GM18511 (cell line): ENCODE measurements at regions not wholly inside any gene's neighbourhood (a gene's known extent, or its start where the extent isn't known, plus 50 kb on each side); places are given as distances from the start of the nearest gene placed in this dataset.

Source experiments
- ATAC-seq: cut with Tn5 transposase; IDR thresholded peaks from one replicate; pipeline ENCODE4 v1.9.1; 2021; ENCODE audit warnings: mild to moderate bottlenecking, moderate library complexity; ENCODE audit not compliant: unreplicated experiment

DNA sequence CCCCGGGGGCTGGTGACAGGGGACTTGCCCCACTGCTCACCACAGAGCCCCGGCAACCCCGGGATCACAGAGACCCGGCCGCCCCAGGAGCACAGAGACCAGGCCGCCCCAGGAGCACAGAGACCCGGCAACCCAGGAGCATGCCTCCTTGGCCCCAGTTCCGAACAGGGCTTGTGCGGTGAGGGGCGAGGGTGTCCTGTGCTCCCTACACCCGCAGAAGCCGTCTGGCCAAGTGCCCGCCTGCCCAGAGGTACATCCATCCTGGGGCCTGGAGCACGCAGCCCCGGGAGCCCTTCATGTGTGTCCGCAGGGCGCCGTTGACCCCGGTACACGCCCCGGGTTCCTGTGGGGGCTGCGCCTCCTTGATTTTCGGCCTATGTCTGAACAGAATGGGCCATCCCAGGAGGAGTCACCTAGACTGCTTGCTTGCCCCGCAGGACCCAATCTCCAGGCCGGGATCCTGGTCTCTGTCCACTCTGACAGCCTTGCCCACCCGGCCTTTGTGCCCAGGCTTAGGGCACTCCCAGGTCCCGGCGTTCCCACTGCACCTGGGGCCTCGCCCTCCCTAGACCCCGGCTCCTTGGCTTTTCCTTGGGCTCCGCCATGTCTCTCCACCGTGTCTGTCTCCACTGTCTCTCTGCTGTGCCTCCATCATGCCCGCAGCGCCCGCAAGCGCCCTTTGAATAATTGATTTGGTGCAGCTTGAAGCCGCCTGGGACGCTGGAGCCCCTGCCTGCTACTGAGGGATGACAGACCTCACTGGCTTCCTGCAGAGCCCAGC is 219.8 kb downstream of the ERMARD start:
- ATAC-seq, result no peak

DNA sequence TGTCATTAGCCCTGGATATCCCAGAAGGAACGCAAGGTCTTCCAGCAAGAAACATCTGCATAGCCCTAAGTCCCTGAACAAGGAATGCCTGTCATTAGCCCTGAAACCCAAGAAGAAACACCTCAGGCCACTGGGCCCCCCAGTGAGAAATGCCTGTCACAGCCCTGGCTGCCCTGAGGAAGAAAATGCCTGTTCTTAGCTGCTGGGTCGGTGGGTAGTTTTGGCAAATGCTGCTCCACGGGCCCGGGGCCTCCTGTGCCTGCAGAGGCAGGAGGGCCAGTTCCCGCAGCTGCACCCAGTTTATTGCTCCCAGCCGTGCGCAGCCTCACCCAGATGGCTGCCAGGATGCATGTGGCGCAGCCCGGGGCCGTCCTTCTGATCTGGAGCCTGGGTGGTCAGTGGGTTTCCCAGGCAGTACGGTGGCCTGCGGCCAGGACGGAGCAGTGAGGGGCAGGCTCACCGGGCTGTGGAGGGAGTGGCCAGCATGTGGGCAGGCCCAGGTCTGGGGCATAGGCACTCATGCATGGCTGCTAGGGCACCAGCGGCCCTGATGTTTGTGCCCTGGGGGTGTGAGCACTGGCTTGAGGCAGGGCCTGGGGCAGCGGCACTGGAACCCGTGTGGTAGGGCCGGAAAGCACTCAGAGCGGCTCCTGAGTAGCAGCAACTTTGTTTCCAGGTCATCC is 219.0 kb downstream of the ERMARD start:
- ATAC-seq, result no peak

DNA sequence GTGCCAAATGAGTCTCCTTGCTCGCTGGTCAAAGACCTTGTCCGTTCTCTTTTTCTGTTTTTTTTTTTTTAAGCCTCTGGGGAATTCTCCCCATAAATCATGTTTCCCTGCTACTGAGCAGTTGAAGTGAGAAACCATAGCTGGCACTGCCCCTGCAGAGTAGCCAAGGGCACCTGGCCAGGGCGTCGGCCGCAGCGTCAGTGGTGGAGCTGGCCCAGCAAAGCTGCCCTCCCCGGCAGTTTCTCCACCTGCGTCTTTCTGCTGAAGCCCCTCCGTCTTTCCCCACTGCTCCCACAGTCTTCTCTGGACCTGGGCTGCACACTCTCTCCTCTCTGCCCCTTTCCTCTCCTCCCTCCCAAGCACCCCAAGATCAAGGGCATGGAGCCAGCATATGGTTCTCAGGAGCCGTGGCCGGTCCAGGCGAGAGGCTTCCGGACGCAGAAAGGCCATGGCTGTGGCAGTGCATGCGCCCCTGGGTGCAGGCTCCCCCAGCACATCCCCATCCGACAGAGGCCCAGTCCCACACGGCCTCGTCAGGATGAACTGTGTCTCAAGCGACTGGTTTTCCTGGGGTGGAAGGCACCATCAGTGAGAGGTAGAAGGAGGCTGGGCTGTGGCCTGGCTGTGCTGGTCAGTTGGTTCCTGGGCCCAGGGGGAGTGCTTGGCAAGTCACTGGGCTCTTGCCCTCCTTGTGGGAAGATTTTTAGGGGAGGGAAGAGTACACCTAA is 218.1 kb downstream of the ERMARD start:
- no peak for ATAC-seq

DNA sequence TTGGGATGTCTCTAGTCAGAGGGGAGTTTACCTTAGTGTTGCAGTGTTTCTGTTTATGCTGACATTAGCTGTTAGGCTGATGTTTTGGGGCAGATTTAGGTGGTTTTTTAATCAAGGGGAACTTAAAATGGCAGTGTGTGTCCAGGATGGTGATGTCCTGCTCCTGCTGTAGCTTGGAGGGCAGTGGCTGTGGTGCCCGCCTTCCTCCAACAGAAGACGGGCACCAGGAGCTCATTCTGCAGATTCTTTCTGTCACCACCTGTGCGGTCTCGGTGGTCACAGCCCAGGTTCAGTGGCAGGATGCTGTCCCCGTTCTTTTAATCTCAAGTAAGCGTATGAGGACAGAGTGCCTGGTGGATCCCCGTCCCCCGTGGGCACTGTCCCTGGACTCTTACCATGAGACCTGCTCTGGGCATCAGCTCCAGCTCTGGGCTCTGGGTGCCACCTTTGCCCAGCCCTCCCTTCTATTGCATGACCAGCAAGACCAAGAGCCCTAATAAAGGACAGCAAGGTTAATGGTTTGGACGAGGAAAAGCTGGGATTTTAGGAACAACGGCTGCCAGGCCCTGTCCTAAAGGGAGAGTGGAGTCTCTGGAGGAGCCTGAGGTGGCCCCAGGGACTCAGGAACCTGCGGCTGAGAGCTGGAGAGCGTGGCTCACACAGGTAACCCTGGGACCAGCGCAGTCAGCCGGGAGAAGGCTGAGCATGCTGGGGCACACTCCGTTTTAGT is 217.3 kb downstream of the ERMARD start:
- ATAC-seq, result no peak

DNA sequence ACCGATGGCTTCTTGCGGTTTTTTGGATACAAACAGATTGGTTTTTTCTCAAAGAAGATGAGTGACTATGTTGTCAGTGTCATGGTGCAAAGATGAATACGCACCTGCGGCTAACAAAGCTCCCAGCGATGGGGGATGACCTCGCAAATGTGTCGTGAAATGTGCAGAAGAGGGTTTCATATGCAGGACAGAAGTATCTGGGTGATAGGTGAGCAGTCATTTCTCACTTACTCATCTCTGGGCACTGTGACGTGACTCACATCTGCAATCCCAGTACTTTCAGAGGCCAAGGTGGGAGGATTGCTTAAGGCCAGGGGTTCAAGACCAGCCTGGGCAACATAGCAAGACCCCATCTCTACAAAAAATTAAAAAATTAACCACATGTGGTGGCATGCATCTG is 216.3 kb downstream of the ERMARD start:
- ATAC-seq, result no peak

DNA sequence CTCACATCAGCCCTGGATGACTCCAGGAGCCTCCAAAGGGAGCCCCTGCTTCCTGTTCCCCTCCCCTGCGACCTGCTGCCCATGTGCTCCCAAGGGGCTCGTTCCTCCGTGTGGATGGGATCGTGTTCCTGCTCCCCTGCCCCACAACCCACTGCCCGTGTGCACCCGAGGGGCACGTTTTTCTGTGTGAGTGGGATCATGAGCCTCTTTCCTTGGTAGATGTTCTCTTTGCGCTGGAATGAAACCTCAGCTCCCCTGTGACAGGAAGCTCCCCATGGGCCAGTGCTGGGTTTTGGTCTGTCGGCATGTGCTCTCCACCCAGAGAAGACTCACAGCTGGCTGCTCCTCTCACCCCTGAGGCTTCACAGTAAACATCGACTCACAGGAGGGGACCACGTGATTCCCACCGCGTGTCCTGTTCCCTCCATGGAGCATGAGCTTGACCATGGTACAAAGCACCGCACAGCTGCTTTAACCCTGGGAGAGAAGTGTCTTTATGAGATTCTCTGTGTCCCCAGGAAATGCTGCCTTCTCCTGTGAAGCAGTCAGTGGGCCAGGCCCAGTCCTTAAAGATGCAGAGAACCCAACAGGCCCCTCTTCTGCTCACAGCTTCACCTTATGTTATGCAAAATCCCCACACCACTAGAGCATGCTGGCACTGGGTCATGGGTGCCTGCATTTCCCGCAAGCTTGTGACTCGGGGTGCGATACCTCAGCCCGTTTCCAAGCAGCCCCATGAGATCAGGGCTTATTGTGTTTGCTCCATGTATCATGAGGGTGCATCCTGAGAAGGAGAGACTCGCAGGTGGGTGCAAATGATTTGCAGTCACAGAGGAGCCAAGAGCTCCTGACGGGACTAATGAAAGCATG is 215.1 kb downstream of the ERMARD start:
- no peak for ATAC-seq

DNA sequence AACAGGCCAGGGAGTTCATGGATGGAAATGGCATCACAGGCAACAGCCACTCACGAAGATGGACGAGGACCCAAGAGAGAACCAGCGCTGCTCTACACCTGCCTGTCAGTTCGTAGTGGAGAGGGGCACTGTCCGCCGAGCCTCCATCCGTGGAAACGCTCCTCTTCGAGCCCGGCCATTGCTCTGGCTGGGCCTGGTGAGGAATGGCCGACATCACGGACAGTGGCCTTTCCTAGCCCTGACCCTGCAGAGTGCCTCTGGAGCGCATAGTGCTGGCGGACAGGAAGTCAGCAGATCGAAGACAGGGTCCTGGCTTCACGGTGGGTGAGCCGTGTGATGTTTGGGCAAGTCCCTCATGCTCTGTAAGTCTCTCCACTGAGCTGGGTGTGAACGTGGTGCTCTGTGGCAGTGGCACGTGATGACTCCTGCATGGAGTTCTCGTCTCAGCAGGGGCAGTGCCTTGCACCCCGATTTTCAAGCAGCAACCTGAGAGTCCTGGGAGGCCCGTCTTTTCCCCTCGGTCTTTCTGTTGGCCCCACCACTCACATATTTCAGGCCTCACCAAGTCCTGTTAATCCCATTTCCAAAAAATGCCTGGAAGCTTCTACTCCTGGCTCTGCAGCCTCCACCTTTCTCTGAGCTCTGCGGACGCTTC is 214.4 kb downstream of the ERMARD start:
- ATAC-seq, result no peak

DNA sequence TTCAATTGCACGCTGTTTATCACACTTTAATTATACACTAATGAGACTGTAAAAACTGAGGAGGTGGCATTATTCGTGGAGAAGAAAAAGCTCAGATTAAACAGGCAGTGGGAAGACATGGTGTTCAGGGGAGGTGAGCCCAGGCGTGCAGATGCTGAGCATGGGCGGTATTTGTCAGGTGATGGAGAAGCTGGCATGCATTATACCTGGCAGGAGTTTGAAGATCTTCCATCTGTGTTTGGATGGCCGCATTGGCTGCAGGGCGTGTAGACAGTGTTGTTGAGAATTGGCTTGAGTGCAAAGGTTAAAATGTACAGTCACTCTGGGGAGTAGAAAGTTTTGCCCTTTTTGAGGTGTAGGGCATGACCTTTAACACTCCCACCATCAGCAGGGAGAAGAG is 213.8 kb downstream of the ERMARD start:
- ATAC-seq, result no peak

DNA sequence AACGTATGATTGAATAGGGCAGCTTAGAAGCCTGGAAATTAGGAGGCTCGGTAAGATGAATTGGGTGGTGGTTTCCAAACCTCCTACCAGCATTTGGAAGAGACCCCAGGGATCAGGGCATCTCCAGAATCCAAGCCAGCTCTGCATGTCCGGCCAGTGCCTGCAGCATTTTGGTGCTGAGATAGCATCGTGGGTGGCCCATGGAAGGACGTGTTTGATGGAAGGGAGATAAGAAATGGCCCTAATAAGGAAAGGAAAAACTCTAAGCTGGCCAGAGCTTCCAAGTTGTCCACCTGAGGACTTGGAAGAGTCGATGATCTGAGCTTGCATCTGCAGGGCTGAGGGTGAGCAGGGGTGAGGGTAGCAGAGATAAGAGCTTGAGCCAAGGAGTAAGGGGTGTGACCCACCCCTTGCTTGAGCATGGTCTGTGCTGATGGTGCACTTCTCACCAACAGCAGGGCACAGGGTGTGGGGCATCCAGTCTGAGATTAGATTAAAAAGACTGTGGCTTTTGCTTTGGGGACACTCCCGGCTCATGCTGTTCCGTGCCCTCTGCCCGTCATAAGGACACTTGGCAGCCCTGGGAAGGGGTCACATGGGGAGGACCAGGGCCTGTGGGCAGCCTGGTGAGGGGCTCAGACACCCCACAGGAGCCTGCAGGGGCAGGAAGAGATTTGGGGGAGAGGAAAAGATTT is 213.2 kb downstream of the ERMARD start:
- ATAC-seq, result no peak

DNA sequence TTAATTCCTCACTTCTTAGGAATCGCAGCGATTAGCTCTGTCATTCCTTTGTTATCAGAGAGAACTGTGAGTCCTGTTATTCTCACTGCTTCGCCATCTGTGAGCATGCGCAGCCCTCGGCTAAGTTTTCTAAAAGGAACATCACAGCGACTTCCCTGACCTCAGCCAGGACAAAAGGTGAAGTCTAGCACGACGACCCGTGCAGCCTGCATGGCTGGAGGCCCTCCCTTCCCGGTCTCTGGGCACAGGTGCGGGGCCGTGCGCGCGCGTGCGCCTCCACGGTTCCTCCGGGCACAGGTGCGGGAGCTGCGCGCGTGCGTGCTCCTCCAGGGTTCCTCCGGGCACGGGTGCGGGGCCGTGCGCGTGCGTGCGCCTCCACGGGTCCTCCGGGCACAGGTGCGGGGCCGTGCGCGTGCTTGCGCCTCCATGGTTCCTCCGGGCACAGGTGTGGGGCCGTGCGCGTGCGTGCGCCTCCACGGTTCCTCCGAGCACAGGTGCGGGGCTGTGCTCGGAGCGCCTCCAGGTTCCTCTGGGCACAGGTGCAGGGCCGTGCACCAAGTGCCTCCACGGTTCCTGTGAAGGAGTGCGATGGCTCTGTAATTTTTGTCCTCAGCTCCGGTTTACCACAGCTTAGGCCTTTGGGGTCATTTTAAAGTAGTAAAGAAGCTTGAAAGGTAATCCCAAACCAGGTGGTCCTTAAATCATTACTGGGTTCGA is 212.3 kb downstream of the ERMARD start:
- no peak for ATAC-seq

DNA sequence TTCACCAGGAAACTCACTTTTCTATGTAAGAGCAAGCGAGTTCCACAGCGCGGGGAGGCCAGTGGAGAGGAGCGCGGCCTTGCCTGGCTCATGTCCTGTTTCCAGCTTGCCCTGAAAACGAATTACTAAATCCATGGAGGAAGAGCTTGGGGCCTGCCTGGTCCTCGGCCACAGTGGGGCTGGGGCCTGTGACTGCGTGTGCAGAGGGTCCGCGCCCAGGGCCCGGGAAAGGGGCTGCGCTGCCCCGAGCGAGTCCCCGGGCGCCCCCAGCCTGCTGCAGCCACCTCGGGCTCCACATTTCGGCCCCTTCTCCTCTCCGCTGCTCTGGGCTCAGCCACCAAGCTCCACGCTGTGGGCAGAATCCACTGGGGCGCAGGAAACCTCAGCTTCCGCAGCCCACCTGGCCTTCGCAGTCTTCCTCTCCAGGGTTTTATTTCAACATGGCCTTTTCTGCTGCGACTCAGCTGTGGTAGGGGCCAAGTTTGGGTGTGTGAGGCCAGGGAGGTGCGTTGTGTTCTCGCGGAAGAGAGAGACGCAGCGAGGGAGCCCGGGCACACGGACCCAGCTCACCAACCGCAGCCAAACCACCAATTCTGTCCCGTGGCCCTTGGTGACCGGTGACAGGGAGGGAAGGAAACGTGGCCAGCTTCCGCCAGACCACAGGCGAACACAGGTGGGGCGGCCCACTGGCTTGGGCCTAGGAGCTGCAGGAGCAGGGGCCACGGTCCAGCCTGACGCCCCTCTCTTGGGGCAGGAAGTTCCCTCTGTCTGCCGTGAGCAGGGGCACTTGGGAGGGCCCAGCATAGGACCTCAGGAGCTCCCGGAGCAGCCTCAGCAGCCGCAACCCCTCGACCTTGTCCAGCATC is 211.4 kb downstream of the ERMARD start:
- ATAC-seq, result no peak

DNA sequence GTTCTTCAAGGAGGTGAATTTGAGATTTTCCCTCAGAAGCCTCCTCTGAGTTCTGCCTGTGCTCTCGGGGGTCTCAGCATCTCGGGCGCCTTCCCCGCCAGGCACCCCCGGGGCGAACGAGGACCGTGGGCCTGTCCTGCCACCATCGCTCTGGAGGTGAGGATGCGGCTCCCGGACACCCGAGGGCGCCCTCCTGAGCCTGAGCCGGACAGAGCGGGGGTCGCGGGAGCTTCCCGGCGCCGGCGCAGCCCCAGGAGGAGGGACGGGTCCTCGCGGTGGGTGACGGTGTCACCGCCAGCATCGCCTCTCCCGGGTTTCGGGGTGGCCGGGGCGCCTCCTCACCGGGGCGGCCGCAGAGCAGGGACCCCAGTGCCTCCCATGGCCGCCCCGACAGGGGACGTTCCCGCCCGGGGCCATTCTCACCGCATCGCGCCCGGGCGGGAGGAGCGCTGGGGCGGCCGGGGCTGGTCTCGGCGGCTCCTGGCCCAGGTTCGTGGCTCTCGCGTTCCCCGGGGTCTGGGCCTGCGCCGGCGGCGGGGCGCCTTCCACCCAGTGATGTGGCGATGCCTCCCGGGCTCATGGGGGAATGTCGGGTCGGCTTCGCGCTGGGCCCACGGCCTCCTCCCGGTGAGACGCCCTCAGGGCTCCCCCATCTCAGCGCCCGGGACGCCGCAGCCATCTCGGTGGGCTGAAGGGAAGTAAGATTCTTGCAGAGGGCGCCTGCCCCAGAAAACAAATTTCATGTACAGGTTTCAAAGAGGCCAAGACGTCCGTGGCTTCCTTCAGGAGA is 210.5 kb downstream of the ERMARD start:
- no peak for ATAC-seq

DNA sequence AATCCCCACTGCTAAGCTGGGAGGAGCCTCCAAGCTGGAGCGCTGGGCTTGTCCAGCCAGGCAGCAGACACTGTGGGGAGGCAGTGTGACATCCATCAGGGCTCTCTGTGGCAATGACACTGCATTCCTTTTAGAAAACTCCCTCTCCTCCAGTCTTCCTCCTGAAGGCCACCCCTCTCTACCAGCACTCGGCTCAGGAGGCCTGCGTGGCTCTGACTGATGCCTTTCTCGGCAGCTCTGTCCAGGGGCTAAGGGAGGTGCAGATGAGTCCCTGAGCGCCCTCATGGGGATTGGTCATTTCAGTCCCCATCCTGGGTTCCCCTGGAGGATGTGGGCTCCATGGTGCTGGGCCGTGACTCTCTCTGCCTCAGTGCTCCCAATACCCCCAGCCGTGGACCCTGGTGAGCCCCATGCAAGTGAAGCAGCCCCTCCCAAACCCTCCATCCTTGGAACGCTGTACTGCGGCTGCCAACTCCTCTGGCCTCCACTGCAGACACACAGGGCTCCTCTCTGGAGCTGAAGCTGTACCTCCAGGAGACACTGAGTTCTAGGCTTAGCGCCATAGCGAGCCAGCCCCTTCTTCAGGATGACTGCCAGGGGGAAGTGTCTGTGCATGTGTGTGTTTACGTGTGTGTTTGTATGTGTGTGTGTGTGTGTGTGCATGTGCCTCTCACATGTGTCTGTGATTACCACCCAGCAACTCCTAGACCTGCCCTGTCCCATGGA is 209.6 kb downstream of the ERMARD start:
- no peak for ATAC-seq

DNA sequence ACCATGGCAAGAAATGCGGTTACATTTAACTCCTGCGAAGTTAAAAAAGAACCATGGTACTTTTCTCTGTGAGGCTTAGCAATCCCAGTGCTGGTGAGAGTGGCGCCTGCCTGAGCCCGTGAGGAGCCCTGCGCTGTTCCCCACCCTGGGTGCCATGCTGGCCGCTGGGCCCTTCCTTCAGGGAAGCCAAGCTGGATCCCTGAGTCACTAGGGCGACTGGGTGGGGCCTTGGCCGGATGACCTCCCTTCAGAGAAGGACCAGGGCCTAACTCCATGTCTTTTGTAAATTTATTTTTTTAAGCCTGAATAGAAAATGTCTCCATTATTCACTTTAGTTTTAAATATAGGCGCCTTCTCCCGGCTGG is 209.1 kb downstream of the ERMARD start:
- no peak for ATAC-seq

DNA sequence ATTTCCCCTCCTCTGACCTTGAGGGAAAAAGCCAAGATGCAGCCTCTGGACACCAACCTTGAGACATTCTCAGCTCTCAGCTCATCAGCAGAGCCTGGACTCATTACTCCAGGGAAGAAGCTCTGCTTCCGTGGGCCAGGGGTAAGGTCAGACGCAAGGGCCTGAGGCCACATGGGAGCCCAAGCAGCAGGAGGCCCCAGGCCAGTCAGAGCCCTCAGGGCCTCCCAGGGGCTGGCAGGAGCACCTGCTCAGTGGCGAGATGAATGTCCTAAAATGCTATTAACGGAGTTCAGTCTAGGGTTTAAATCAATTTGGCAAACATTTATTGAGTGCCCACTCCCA is 208.6 kb downstream of the ERMARD start:
- ATAC-seq, result no peak
